ENCODE measurements at regions not wholly inside any gene's neighbourhood (a gene's known extent, or its start where the extent isn't known, plus 50 kb on each side); places are given as distances from the start of the nearest gene placed in this dataset.
A peak's percentile ranks its signal among the peaks of the same experiment; 100 is the strongest.
"Not testable (repeated sequence)": the region's sequence is repeated elsewhere in the genome, so short reads cannot be mapped to it uniquely, and the experiment has no call there.

DNA sequence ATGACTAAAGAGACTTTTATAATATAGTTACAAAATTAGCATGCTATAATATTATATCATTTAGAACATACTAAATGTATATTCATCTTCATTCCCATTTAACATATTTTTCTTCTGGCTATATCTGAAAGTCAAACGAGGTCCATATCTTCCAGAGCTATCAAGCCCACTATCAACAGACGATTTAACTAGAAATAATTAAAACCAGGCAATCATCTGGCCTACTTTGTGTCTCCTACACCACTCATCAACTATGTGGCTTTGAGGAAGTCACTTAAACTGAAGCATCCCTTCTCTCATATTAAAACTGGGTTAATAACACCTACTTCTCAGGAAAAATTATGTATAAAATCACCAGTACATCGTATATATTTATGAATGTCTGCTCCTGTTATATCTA, 1330.5 kb upstream of the PABPC4L start:
- no peak for TF ChIP-seq JUND (IDR thresholded peaks at IDR 0.05; ENCODE audit: low read depth)
- in situ Hi-C loops (cut with HindIII; ENCODE audit: low pct_unique_long_range_greater_than_20kb, low sequenced_read_pairs) = no loop called here
- no peak for DNase-seq (ENCODE audit: low read depth in 1 of 2, low spot score in 1 of 2)

DNA sequence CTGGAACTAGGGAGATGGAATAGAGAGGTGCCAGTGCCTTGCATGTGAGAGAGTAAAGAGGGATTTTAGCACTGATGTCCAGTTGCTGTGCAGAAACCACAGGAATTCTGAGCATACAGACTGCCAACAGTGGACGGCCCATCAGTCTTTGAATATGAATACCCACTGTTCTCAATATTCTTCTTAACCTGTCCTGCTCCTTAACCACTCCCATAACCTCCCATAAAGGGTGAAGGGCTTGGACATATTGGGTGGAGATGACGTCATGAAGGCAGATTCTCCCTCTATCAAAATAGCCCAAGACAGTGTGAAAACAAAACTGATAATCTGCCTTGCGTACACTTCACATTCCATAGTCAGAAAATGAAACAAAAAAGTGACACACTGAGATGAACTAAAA, 1313.7 kb upstream of the PABPC4L start:
- TF ChIP-seq JUND (IDR thresholded peaks at IDR 0.05; ENCODE audit: low read depth) = no peak
- DNase-seq (ENCODE audit: low read depth in 1 of 2, low spot score in 1 of 2) = peak in 1 of 2 experiments; percentile 2
- in situ Hi-C loops (cut with HindIII; ENCODE audit: low pct_unique_long_range_greater_than_20kb, low sequenced_read_pairs) = no loop called here

DNA sequence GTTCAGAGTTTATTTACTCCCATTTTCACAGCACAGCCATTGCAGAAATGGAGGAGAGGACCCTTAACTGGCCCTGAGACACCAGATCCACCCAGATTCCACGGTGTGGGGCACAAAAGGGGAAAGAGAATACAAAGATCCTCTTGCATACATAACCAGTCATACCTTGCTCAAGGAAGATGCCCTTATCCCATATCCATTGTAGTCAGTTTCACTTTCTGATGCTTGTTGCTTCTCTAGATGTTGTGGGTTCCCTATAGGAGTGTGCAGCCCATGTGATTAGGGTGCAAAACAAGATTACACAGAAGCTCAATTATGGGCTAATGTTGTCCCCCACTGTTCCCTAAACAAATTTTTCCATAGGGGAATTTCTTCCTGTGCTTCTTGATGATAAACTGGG, 1309.0 kb upstream of the PABPC4L start:
- no peak for DNase-seq (ENCODE audit: low read depth in 1 of 2, low spot score in 1 of 2)
- in situ Hi-C loops (cut with HindIII; ENCODE audit: low pct_unique_long_range_greater_than_20kb, low sequenced_read_pairs) = no loop called here
- TF ChIP-seq JUND (IDR thresholded peaks at IDR 0.05; ENCODE audit: low read depth) = no peak

DNA sequence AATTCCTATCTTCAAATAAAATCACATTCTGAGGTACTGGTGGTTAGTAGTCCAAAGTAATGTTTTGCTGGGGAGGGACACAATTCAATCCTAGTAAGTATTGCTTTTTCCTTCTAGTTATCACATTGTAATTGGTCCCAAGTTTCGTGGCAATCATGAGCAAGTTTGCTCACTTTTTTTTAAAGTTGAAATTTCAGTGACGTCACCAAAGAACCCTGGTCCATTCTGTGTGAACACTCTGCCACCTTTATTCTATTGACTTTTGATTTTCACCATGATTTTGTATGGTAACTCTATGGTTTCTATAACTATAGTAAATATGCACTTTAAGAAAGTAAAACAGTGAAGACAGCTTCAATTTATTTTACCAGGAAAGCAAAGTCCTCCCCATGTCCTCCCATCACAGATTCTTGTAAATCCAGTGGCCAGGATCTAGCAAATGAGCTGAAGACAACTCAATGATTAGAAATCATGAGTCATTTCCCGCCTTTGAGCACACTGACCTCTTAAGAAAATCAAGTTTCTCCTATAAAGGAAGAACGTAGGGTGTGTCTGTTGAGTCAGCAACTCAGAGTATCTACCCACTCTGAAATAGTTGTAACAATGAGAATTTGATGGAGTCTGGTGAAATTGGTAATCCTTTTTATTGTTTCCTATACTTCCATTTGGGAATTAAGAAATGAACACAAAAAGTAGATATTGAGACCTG, 1306.6 kb upstream of the PABPC4L start:
- TF ChIP-seq JUND (IDR thresholded peaks at IDR 0.05; ENCODE audit: low read depth) = no peak
- no peak for DNase-seq (ENCODE audit: low read depth in 1 of 2, low spot score in 1 of 2)
- in situ Hi-C loops (cut with HindIII; ENCODE audit: low pct_unique_long_range_greater_than_20kb, low sequenced_read_pairs) = no loop called here

DNA sequence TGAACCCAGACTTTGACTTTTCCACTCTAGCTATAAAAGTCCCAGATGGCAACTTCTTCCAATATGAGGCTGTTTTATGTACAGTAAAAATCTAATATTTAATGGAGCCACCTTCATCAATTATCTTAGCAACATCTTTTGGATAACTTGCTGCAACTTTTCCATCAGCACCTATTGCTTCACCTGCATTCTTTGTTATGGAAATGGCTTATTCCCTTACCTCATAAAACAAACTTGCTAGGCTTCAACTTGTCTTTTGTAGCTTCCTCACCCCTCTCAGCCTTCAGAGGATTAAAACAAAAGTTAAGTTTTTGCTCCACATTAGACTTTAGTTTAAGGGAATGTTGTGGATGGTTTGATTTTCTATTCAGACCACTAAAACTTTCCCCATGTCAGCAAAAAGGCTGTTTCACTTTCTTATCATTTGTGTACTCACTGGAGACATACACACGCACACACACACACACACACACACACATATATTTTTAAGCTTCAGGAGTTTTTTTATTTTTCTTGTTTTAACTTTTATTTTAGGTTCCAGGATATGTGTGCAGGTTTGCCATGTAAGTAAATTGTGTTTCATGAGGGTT, 1296.1 kb upstream of the PABPC4L start:
- no peak for DNase-seq (ENCODE audit: low read depth in 1 of 2, low spot score in 1 of 2)
- TF ChIP-seq JUND (IDR thresholded peaks at IDR 0.05; ENCODE audit: low read depth) = no peak
- in situ Hi-C loops (cut with HindIII; ENCODE audit: low pct_unique_long_range_greater_than_20kb, low sequenced_read_pairs) = no loop called here

DNA sequence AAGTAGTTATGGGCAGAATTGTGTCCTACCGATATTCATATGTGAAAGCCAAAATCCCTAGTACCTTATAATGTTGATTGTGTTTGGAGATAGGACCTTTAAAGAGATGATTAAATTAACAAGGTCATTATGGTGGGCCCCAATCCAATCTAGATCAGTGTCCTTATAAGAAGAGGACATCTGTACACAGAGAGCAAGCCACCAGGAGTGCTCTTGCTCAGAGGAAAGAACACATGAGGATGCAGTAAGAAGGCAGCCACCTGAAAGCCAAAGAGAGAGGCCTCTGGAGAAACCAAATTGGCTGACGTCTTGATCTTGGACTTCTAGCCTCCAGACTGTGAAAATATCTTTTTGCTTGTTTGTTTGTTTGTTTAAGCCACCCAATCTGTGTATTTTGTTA, 1290.8 kb upstream of the PABPC4L start:
- DNase-seq (ENCODE audit: low read depth in 1 of 2, low spot score in 1 of 2) = peak in 1 of 2 experiments; percentile 1
- in situ Hi-C loops (cut with HindIII; ENCODE audit: low pct_unique_long_range_greater_than_20kb, low sequenced_read_pairs) = no loop called here
- no peak for TF ChIP-seq JUND (IDR thresholded peaks at IDR 0.05; ENCODE audit: low read depth)

DNA sequence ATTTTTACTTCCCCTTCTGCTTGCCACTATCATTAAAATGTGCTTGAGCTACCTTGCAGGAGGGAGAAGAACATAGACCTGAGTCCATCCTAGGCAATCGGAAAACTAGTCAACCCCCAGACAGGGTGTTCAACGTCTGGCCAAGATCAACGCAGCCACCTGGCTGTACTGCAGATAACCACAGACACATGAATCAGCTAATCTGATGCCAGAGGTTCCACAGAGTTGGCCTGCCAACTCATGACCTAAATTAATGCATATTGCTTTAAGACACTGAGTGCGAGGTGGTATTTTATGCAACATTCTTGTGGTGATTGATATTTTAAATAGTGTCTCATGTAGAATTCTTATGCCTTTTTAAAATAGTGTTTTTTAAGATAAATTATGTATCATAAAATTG, 1283.8 kb upstream of the PABPC4L start:
- in situ Hi-C loops (cut with HindIII; ENCODE audit: low pct_unique_long_range_greater_than_20kb, low sequenced_read_pairs) = no loop called here
- no peak for DNase-seq (ENCODE audit: low read depth in 1 of 2, low spot score in 1 of 2)
- no peak for TF ChIP-seq JUND (IDR thresholded peaks at IDR 0.05; ENCODE audit: low read depth)

DNA sequence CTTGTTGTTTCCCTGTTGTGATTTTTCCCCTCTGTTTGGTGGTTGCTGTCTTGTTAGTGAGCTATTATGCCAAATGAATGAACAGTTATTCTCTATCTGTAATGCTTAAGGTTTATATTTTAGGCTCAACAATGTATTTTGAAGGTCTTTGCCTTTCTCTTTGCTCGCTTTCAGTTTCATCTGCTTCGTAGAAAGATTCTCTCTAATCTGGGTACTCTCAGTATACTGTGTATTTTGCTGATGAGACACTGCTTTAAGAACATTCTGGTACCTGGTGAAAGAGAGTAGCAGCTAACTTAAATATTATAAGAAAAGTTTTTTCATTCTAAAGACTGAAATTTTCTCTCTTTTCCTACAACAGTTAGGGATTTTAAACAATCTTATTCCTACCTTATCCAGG, 1274.7 kb upstream of the PABPC4L start:
- DNase-seq (ENCODE audit: low read depth in 1 of 2, low spot score in 1 of 2) = no peak
- in situ Hi-C loops (cut with HindIII; ENCODE audit: low pct_unique_long_range_greater_than_20kb, low sequenced_read_pairs) = no loop called here
- no peak for TF ChIP-seq JUND (IDR thresholded peaks at IDR 0.05; ENCODE audit: low read depth)

DNA sequence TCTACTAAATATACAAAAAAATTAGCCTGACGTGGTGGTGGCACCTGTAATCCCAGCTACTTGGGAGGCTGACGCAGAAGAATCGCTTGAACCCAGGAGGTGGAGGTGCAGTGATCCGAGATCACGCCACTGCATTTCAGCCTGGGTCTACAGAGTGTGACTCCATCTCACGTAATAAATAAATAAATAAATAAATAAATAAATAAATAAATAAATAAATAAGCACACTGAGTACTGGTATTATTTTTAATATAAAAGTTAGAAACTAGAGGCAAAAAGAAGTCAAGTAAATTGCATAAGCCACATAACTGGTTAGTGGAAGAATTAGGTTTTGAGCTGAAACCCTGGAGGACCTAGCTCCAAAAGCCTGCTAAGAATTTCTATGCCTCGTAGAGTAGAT, 1262.7 kb upstream of the PABPC4L start:
- TF ChIP-seq JUND (IDR thresholded peaks at IDR 0.05; ENCODE audit: low read depth) = no peak
- in situ Hi-C loops (cut with HindIII; ENCODE audit: low pct_unique_long_range_greater_than_20kb, low sequenced_read_pairs) = no loop called here
- no peak for DNase-seq (ENCODE audit: low read depth in 1 of 2, low spot score in 1 of 2)

DNA sequence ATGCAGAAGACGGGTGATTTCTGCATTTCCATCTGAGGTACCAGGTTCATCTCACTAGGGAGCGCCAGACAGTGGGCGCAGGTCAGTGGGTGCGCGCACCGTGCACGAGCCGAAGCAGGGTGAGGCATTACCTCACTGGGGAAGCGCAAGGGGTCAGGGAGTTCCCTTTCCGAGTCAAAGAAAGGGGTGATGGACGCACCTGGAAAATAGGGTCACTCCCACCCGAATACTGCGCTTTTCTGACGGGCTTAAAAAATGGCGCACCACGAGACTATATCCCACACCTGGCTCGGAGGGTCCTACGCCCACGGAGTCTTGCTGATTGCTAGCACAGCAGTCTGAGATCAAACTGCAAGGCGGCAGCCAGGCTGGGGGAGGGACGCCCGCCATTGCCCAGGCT, 1246.0 kb upstream of the PABPC4L start:
- DNase-seq (ENCODE audit: low read depth in 1 of 2, low spot score in 1 of 2); in situ Hi-C loops (cut with HindIII; ENCODE audit: low pct_unique_long_range_greater_than_20kb, low sequenced_read_pairs): not testable (repeated sequence)

DNA sequence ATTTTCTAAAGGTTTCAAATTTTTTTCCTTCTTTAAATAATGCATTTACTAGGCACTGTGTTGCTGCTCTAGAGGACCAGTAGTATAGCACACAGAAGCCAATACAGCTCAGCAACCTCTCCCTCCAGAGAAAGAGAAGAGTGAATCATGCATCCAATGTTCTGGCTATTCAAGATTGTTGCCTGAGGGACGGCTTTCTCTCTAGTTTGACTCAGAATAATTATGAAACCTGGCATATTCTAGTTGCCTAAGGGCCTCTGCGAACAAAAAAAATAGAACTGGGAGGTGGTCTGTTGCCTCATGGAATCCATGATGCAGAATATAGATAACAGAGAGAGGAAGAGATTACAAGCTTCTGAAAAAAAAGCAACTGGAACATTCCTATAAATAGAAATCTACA, 1233.3 kb upstream of the PABPC4L start:
- no peak for DNase-seq (ENCODE audit: low read depth in 1 of 2, low spot score in 1 of 2)
- in situ Hi-C loops (cut with HindIII; ENCODE audit: low pct_unique_long_range_greater_than_20kb, low sequenced_read_pairs) = no loop called here
- no peak for TF ChIP-seq JUND (IDR thresholded peaks at IDR 0.05; ENCODE audit: low read depth)

DNA sequence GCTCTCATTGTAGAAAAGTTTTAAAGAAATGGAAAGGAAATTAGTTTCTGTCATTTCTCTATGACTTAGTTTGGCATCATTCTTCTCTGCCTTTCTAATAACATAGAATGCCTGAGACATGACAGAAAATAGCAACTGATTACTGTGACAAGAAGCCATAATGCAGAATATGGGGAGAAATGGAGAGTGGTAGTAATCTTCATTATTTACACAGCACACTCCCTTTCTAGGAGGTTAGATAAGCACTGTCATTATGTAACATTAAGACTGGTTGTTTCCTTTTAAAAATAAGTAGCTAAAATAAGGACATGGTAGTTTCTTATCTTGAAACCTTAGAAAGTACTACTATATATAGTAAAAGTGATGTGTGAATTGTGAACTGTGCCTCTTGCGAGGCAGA, 1227.9 kb upstream of the PABPC4L start:
- no peak for TF ChIP-seq JUND (IDR thresholded peaks at IDR 0.05; ENCODE audit: low read depth)
- DNase-seq (ENCODE audit: low read depth in 1 of 2, low spot score in 1 of 2) = no peak
- in situ Hi-C loops (cut with HindIII; ENCODE audit: low pct_unique_long_range_greater_than_20kb, low sequenced_read_pairs) = no loop called here

DNA sequence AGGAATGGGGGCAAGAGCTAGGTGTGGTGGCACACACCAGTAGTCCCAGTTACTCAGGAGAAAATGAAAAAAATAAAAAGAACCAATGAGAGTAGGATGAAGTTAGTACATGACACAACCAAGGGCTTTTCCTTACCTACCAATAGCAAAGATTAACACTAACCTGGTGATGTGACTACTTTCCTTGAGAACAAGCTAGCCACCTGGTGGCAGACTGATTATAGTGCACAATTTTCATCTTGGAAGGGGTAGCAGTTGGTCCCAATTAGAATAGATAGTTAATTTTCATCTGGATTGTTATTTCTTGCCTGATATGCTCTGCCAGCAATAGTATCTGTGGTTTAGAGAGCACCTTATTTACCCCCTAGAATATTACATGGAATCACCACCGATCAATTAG, 1216.8 kb upstream of the PABPC4L start:
- TF ChIP-seq JUND (IDR thresholded peaks at IDR 0.05; ENCODE audit: low read depth) = no peak
- in situ Hi-C loops (cut with HindIII; ENCODE audit: low pct_unique_long_range_greater_than_20kb, low sequenced_read_pairs) = no loop called here
- peak in 1 of 2 experiments; percentile 41 for DNase-seq (ENCODE audit: low read depth in 1 of 2, low spot score in 1 of 2)

DNA sequence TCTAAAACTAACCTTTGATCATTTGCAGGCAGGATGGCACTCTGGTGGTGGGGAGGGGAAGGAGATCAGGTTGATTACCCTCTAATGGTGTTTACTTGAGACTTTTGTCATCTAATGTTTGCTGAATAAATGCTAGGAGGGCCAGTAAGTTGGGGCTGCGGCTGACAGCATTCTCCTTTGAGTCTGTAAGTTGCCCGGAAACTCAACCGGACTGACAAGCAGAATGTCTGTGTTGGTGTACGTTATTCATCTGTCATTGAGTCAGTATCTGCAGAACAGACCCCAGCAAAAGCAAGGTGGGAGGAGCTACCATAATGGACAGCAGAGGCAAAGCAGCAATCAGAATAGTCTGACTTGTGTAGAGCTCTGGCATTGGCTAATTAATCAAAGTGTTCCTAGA, 1210.6 kb upstream of the PABPC4L start:
- in situ Hi-C loops (cut with HindIII; ENCODE audit: low pct_unique_long_range_greater_than_20kb, low sequenced_read_pairs) = no loop called here
- TF ChIP-seq JUND (IDR thresholded peaks at IDR 0.05; ENCODE audit: low read depth) = no peak
- no peak for DNase-seq (ENCODE audit: low read depth in 1 of 2, low spot score in 1 of 2)

All from T47D (cell line).